Posterior vena cava (tissue), 2 donors: ENCODE measurements at regions not wholly inside any gene's neighbourhood (a gene's known extent, or its start where the extent isn't known, plus 50 kb on each side); places are given as distances from the start of the nearest gene placed in this dataset.
"Not testable (repeated sequence)": the region's sequence is repeated elsewhere in the genome, so short reads cannot be mapped to it uniquely, and the experiment has no call there.

Experiments
- DNase-seq: peaks from one replicate; pipeline ENCODE4 v3.0.0-alpha.2; 2020; ENCODE audit warnings: low spot score
- intact Hi-C, 2 donors: fragments of 100-400 bp; cut with DNase I; formaldehyde crosslinking; loops; one replicate each; pipeline versions ENCODE4 v1.14.1 to v1.14.2; 2022 to 2023
- donor health status: DM: yes; HTN: yes; CAD: no.
- donor health status: DM: yes; HTN: yes; CAD: no.

DNA sequence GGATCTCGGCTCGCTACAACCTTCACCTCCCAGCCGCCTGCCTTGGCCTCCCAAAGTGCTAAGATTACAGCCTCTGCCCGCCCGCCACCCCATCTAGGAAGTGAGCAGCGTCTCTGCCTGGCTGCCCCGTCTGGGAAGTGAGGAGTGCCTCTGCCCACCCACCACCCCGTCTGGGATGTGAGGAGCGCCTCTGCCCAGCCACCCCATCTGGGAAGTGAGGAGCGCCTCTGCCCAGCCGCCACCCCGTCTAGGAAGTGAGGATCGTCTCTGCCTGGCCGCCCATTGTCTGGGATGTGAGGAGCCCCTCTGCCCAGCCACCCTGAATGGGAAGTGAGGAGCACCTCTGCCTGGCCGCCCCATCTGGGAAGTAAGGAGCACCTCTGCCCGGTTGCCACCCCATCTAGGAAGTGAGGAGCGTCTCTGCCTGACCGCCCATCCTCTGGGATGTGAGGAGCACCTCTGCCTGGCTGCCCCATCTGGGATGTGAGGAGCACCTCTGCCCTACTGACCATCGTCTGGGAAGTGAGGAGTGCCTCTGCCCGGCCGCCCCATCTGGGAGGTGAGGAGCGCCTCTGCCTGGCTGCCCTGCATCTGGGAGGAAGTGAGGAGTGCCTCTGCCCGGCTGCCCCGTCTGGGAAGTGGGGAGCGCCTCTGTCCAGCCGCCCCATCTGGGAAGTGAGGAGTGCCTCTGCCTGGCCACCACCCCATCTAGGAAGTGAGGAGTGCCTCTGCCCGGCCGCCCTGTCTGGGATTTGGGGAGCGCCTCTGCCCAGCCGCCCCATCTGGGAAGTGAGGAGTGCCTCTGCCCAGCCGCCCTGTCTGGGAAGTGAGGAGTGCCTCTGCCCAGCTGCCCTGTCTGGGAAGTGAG lies 90.4 kb upstream of the ZNF519 start:
- intact Hi-C loops, DNase-seq: not testable (repeated sequence)

DNA sequence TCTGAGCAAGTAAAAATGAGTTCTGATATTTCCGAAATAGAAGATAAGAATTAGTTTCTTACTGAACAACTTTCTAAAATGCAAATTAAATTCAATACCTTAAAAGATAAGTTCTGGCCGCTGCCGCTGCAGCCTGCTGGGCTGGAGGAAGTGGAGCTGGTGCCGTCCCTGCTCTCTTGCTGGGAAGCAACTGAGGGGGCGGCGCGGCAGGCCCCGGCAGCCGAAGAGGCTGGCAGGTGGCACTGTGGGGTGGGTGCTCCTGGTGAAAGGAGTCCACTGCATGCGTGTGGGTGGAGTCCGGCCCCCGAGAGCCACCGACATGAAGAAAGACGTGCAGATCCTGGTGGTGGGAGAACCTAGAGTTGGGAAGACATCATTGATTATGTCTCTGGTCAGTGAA lies 89.5 kb upstream of the ZNF519 start:
- DNase-seq = no peak
- intact Hi-C loops = no loop called here

GRCh38 chr18:14215952-14216351 lies 83.7 kb upstream of the ZNF519 start:
- DNase-seq, intact Hi-C loops: not testable (repeated sequence)

- DNase-seq, intact Hi-C loops: not testable (repeated sequence)
Observed at GRCh38 chr18:14203424-14203823, 71.2 kb upstream of the ZNF519 start.

DNA sequence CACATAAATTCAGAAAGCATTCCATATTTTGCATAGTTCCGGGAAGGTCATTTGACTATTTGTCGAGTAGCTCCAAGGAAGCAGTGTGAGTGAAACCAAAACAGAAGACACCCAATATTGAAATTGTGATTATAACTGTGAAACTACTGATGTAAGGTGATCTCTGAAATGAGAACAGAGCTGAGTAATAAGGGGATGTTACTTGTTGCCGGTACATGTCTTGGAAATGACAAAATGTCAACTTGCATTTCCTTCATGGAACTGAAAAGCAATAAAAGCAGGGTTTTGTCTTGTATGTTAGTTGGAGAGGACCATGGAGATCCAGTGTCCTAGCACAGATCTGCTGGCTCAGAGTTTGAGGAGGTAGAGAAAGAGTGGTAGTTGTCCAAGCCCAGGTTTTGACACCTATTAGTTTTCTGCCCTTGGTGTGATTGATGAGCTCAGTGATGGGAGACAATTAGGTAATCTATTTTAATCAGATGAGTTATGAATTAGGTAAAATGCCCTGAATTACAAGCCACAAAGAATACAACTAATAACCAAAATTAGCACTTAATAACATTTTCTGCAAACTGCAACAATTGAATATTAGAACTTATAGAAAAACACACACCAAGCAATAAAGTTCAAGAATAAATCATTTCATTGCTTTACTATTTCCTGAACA lies 58.7 kb upstream of the ZNF519 start:
- intact Hi-C loops, DNase-seq: not testable (repeated sequence)

DNA sequence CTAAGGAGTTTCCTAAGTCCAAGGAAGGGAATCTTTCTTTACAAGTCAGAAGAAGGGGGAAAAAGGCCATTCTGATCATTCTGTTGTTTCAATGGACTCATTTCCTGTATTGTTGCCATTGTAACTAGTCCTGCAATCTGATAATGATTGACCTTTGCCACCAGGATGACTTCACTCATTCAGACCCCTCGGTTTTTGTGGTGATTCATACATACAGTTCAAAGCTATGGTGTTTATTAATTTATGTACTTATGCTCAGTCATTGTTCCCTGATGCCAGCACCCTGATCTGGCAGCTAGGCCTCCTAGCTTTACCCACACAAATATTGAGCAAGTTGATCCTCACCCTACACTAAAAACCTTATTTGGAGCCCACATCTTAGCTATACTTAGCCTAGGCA lies 57.6 kb upstream of the ZNF519 start:
- intact Hi-C loops = no loop called here
- DNase-seq = no peak

GRCh38 chr18:14188751-14189406 lies 56.6 kb upstream of the ZNF519 start:
- intact Hi-C loops, DNase-seq: not testable (repeated sequence)
